Upper lobe of left lung (tissue), 6 donors: ENCODE measurements at regions not wholly inside any gene's neighbourhood (a gene's known extent, or its start where the extent isn't known, plus 50 kb on each side); places are given as distances from the start of the nearest gene placed in this dataset.

Experiments used
- ATAC-seq, 2 donors: fragments of 200-7000 bp; cut with Tn5 transposase; one replicate each; pipeline ENCODE4 v1.9.1; 2022; ENCODE audit warnings: mild to moderate bottlenecking in 2 of 2, moderate library complexity in 2 of 2; ENCODE audit not compliant: low FRiP score in 2 of 2
- DNase-seq, 2 donors: peaks; one replicate each; pipeline ENCODE4 v3.0.0-alpha.2; 2019 to 2020
- H3K27ac ChIP-seq, 4 donors: fragments of 200-600 bp; sonication (generic); one replicate each; pipeline ENCODE4 v1.5.1; 2016 to 2019
- H3K27me3 ChIP-seq, 4 donors: fragments of 200-600 bp; sonication (generic); one replicate each; pipeline ENCODE4 v1.5.1; 2017 to 2019
- H3K36me3 ChIP-seq, 4 donors: fragments of 200-600 bp; sonication (generic); one replicate each; pipeline ENCODE4 v1.5.1; 2016 to 2019
- H3K4me1 ChIP-seq, 4 donors: fragments of 200-600 bp; sonication (generic); one replicate each; pipeline ENCODE4 v1.5.1; 2018 to 2019
- H3K4me3 ChIP-seq, 4 donors: fragments of 200-600 bp; sonication (generic); one replicate each; pipeline ENCODE4 v1.5.1; 2017 to 2019; ENCODE audit warnings: mild to moderate bottlenecking in 2 of 4, moderate library complexity in 1 of 4
- H3K9me3 ChIP-seq, 4 donors: fragments of 200-600 bp; sonication (generic); one replicate each; pipeline ENCODE4 v1.5.1; 2018 to 2019
- CTCF ChIP-seq, 6 experiments: fragments of 450-650 bp in 4 of 6; fragments of 200-600 bp in 2 of 6; sonication (generic) in 2 of 6; IDR thresholded peaks; one replicate each; pipeline ENCODE4 v1.5.1; 2016 to 2019; ENCODE audit warnings: antibody characterized with exemption in 6 of 6
- EP300 ChIP-seq, 4 donors: sonication (generic); formaldehyde crosslinking; IDR thresholded peaks; one replicate each; pipeline ENCODE4 v1.5.1; 2017; ENCODE audit warnings: antibody characterized with exemption in 4 of 4, control low read depth in 2 of 4
- POLR2A ChIP-seq, 4 donors: fragments of 450-650 bp; IDR thresholded peaks; one replicate each; pipeline ENCODE4 v1.5.1; 2016 to 2017; ENCODE audit warnings: antibody characterized with exemption in 4 of 4, mild to moderate bottlenecking in 2 of 4
- POLR2AphosphoS5 ChIP-seq, 2 donors: sonication (generic); formaldehyde crosslinking; IDR thresholded peaks; one replicate each; pipeline ENCODE4 v1.5.1; 2017; ENCODE audit warnings: antibody characterized with exemption in 2 of 2
- WGBS, 2 donors: methylation state at CpG; one replicate each; pipeline ENCODE4 v1.1.5; 2017 to 2018; 5-methylcytosine and 5-hydroxymethylcytosine counted together
- donor health status: DM: no; HTN: no; CAD: no; lungs with moderate emphysema.
- donor health status: DM: no; HTN: yes; CAD: no; lungs with severe emphysema.

GRCh38 chr5:125276096-125276495, 529.7 kb upstream of the ZNF608 start:
- no peak for DNase-seq
- Histone ChIP-seq H3K27me3 (no peaks in the 10 kb centered on the region), H3K4me3 (no peak overlapping the region), H3K4me1 (peaks cover 0 to 4% (median 0%) of the 10 kb centered on the region in 4 donors), H3K36me3 (no peaks in the 10 kb centered on the region), H3K27ac (no peak overlapping the region), H3K9me3 (no peaks in the 10 kb centered on the region)
- TF ChIP-seq CTCF (IDR thresholded peaks at IDR 0.05) (no peak), POLR2AphosphoS5 (IDR thresholded peaks at IDR 0.05) (no peak), EP300 (IDR thresholded peaks at IDR 0.05) (no peak), POLR2A (IDR thresholded peaks at IDR 0.05) (no peak)
- ATAC-seq = no peak
- 86% methylated on average over 2 of the region's 2 CpGs for WGBS, 2 donors

GRCh38 chr5:125277494-125278154, 531.2 kb upstream of the ZNF608 start:
- no peaks in the 10 kb centered on the region for H3K4me1 ChIP-seq
- no peaks in the 10 kb centered on the region for H3K36me3 ChIP-seq
- TF ChIP-seq POLR2A (IDR thresholded peaks at IDR 0.05) (no peak), POLR2AphosphoS5 (IDR thresholded peaks at IDR 0.05) (no peak), EP300 (IDR thresholded peaks at IDR 0.05) (no peak), CTCF (IDR thresholded peaks at IDR 0.05) (no peak)
- no peak overlapping the region for H3K27ac ChIP-seq
- no peak for DNase-seq
- no peaks in the 10 kb centered on the region for H3K9me3 ChIP-seq
- H3K4me3 ChIP-seq = no peak overlapping the region
- no peaks in the 10 kb centered on the region for H3K27me3 ChIP-seq
- ATAC-seq = peak in 1 of 2 donors; percentile 46
- WGBS, 2 donors = 84 to 86% methylated on average over 3 of the region's 3 CpGs

- Histone ChIP-seq H3K27ac (no peak overlapping the region), H3K4me1 (no peaks in the 10 kb centered on the region), H3K36me3 (no peaks in the 10 kb centered on the region), H3K27me3 (no peaks in the 10 kb centered on the region), H3K4me3 (no peak overlapping the region), H3K9me3 (no peaks in the 10 kb centered on the region)
- TF ChIP-seq POLR2A (IDR thresholded peaks at IDR 0.05) = no peak
- no peak for TF ChIP-seq EP300 (IDR thresholded peaks at IDR 0.05)
- no peak for TF ChIP-seq CTCF (IDR thresholded peaks at IDR 0.05)
- no peak for TF ChIP-seq POLR2AphosphoS5 (IDR thresholded peaks at IDR 0.05)
- WGBS, 2 donors = 92 to 94% methylated on average over 2 of the region's 2 CpGs
- ATAC-seq (no peak), DNase-seq (no peak)
Observed at GRCh38 chr5:125278711-125279110, 532.3 kb upstream of the ZNF608 start.

- Histone ChIP-seq H3K36me3 (no peaks in the 10 kb centered on the region), H3K4me1 (no peaks in the 10 kb centered on the region), H3K27ac (no peak overlapping the region), H3K27me3 (no peaks in the 10 kb centered on the region), H3K4me3 (no peak overlapping the region), H3K9me3 (no peaks in the 10 kb centered on the region)
- DNase-seq (no peak), ATAC-seq (no peak)
- TF ChIP-seq POLR2AphosphoS5 (IDR thresholded peaks at IDR 0.05) (no peak), POLR2A (IDR thresholded peaks at IDR 0.05) (no peak), EP300 (IDR thresholded peaks at IDR 0.05) (no peak), CTCF (IDR thresholded peaks at IDR 0.05) (no peak)
Observed at GRCh38 chr5:125281667-125282066, 535.2 kb upstream of the ZNF608 start.

GRCh38 chr5:125283372-125283771, 536.9 kb upstream of the ZNF608 start:
- TF ChIP-seq POLR2A (IDR thresholded peaks at IDR 0.05) (no peak), CTCF (IDR thresholded peaks at IDR 0.05) (no peak), POLR2AphosphoS5 (IDR thresholded peaks at IDR 0.05) (no peak), EP300 (IDR thresholded peaks at IDR 0.05) (no peak)
- no peaks in the 10 kb centered on the region for H3K27me3 ChIP-seq
- 76 to 87% methylated on average over 2 of the region's 2 CpGs for WGBS, 2 donors
- DNase-seq = no peak
- no peak overlapping the region for H3K4me3 ChIP-seq
- no peaks in the 10 kb centered on the region for H3K9me3 ChIP-seq
- no peaks in the 10 kb centered on the region for H3K36me3 ChIP-seq
- no peaks in the 10 kb centered on the region for H3K4me1 ChIP-seq
- ATAC-seq = no peak
- no peak overlapping the region for H3K27ac ChIP-seq
